ENCODE measurements at regions not wholly inside any gene's neighbourhood (a gene's known extent, or its start where the extent isn't known, plus 50 kb on each side); places are given as distances from the start of the nearest gene placed in this dataset.

- TF ChIP-seq CTCF (IDR thresholded peaks at IDR 0.05; ENCODE audit: insufficient read depth, low read depth, low read length, missing control alignments) = no peak
- DNase-seq (ENCODE audit: low read depth) = no peak
Observed at GRCh38 chr10:128306966-128307365, 180.7 kb upstream of the MKI67 start.

GRCh38 chr10:128307820-128308219 lies 181.6 kb upstream of the MKI67 start:
- H3K4me3 ChIP-seq (ENCODE audit: low read depth, low read length) = no peak overlapping the region
- no peak for TF ChIP-seq CTCF (IDR thresholded peaks at IDR 0.05; ENCODE audit: insufficient read depth, low read depth, low read length, missing control alignments)
- no peak for DNase-seq (ENCODE audit: low read depth)

More at GRCh38 chr10:128306966-128307365, 180.7 kb upstream of the MKI67 start:
- no peak overlapping the region for H3K4me3 ChIP-seq (ENCODE audit: low read depth, low read length)

GRCh38 chr10:128310971-128311658 lies 184.9 kb upstream of the MKI67 start:
- no peak overlapping the region for H3K4me3 ChIP-seq (ENCODE audit: low read depth, low read length)
- DNase-seq (ENCODE audit: low read depth) = no peak
- no peak for TF ChIP-seq CTCF (IDR thresholded peaks at IDR 0.05; ENCODE audit: insufficient read depth, low read depth, low read length, missing control alignments)

- DNase-seq (ENCODE audit: low read depth) = no peak
- no peak overlapping the region for H3K4me3 ChIP-seq (ENCODE audit: low read depth, low read length)
- TF ChIP-seq CTCF (IDR thresholded peaks at IDR 0.05; ENCODE audit: insufficient read depth, low read depth, low read length, missing control alignments) = no peak
Observed at GRCh38 chr10:128312250-128312649, 186.0 kb upstream of the MKI67 start.

GRCh38 chr10:128314686-128315085 lies 188.5 kb upstream of the MKI67 start:
- H3K4me3 ChIP-seq (ENCODE audit: low read depth, low read length) = no peak overlapping the region

GRCh38 chr10:128316121-128316726 lies 190.0 kb upstream of the MKI67 start:
- no peak for DNase-seq (ENCODE audit: low read depth)
- no peak for TF ChIP-seq CTCF (IDR thresholded peaks at IDR 0.05; ENCODE audit: insufficient read depth, low read depth, low read length, missing control alignments)
- H3K4me3 ChIP-seq (ENCODE audit: low read depth, low read length) = no peak overlapping the region

More at GRCh38 chr10:128314686-128315085, 188.5 kb upstream of the MKI67 start:
- no peak for DNase-seq (ENCODE audit: low read depth)
- no peak for TF ChIP-seq CTCF (IDR thresholded peaks at IDR 0.05; ENCODE audit: insufficient read depth, low read depth, low read length, missing control alignments)

Data from GM12865 (cell line).